HG02973 (cell line): ENCODE measurements at regions not wholly inside any gene's neighbourhood (a gene's known extent, or its start where the extent isn't known, plus 50 kb on each side); places are given as distances from the start of the nearest gene placed in this dataset.

Source experiments
- ATAC-seq: cut with Tn5 transposase; IDR thresholded peaks from one replicate; pipeline ENCODE4 v1.9.1; 2021; ENCODE audit warnings: moderate library complexity; ENCODE audit not compliant: unreplicated experiment

DNA sequence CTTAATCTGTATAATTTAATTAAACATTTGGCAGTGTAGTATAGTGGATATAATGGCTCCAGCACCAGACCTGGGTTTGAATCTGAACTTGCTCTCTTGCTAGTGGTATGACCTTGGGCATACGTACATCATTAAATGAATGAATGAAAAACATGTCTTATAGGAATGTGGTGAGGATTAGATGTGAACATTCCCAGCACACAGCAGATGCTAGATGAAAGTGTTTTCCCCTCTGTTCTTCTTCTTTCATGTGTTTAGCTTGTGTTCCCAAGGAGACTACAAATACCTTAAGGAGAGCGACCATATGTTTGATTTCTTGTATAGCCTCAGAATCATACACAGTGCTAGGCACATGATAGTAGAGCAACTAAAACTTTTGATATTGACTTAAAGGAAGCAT, 56.5 kb downstream of the CT47B1 start:
- no peak for ATAC-seq

- ATAC-seq = no peak
These were observed 61.7 kb downstream of the CT47B1 start for GRCh38 chrX:120813982-120814381.

DNA sequence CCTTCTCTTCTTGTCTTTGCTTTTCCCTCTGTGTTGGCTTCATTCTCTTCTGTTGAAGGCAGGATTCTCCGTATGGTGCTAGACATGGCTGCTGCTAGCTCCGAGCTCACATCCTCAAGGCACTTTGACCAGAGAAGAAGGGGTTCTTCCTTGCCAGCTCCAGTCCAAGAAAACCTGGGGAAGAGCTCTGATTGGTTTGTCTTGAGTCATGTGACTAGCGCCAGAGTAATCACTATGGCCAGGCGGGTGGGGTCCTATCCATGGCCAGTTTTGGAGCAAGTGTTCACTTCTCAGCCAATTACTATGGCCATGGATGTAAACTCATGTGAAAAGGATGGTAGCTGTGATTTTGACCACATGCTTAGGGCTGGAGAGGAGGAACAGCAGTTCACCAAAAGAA, 74.2 kb downstream of the CT47B1 start:
- no peak for ATAC-seq

- ATAC-seq = no peak
These were observed 78.3 kb downstream of the CT47B1 start for GRCh38 chrX:120797188-120797851.

DNA sequence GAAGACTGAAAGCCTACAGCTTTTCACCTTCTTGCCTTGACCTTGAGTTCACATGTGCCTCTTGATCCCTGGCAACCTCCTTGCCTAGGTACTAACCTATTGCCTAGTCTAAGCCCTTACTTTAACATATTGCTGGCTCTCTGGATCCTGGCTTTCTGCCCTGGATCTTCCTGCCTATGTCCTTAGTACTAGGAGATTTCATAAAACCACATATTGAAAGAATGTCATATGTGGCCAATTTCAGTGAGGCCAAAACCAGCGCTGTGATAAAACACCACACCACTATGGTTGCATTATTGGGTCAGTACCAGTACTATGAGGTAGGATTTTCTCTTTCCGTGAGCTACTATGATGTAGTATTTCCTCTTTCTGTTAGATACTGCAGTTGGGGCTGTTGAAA, 80.4 kb downstream of the CT47B1 start:
- ATAC-seq = no peak

DNA sequence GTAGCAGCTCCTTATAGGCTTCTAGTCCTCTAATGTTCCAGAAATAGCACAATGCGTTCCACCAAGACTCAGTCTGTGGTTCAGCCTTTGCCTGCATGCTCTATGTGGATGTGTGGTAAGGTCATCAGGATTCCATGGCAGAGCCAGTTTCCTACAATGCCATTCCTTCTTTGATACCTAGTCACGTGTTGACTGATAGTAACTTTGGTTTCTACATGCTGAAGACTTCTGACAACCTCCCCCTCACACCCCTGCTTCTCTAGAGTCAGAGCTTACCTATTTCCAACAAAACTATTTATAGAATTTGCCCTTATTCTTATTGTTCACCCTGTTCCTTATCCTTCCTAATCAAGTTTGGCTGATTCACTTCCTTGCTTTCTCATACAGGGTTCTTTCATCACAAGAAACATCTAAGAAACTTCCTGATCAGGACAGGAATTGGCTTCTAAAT, 81.1 kb downstream of the CT47B1 start:
- no peak for ATAC-seq

DNA sequence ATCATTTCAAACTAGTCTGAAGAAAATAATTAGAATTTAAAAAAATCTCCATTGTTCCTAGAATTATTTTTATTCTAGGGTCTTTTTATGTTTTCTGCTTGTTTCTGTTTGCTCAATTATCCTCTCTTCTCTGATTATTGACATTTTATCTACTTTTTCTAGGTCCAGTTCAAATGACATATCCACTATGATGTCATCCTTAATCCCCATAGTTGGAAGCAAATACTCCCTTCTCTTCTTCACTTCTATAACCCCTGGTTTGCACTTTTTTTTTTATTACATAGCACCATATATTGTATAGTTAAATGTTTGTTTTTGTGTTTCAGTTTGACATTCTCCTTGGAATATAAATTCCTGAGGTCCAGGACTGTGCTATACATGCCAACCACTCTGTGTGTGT, 82.6 kb downstream of the CT47B1 start:
- no peak for ATAC-seq

DNA sequence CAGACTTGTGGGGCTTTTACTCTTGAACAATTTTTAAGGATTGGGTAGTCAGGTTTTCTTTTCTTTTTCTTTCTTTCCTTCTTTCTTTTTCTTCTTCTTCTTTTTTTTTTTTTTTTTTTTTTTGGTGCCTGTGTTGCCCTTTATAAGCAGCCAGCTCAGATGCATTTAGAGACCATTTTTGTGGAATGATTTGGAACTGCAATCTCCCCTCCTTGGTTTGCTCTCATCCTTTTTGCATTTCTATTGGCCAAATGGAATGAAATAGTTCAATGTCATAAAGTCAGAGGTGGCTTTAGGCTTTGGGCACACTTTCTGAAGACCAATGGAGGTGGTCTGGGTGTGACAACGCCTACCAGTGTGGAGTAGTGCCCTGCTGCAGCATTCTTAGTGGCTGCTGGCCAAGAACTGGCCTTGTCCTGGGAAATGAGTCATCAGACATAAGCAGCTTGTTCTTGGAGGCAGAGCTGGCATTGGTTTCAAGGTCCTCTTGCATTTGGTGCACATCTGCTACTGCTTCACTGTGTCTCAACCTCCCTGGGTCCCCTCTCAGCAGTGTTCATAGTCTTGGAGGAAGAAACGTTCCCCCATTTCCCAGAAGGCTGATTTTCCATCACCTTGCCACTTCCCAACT, 84.5 kb downstream of the CT47B1 start:
- no peak for ATAC-seq

DNA sequence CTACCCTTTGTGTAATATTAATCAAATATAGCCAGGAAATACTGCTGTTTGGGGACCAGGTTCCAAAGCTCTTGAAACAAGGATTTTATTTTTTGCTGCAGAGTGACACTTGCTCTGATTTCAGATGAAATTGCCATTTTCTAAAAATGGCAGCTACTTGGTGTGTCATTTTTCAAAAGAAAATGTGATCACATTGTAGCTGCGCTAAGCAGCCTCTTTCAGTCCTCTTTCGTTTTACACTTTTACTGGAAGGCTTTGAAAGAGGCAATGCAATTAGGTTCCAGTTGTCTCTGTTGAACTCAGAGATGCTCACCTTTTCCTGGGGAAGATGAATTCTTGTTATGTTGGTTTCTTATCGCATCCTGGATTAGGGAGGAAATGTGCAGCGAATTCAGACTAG, 85.1 kb downstream of the CT47B1 start:
- no peak for ATAC-seq

DNA sequence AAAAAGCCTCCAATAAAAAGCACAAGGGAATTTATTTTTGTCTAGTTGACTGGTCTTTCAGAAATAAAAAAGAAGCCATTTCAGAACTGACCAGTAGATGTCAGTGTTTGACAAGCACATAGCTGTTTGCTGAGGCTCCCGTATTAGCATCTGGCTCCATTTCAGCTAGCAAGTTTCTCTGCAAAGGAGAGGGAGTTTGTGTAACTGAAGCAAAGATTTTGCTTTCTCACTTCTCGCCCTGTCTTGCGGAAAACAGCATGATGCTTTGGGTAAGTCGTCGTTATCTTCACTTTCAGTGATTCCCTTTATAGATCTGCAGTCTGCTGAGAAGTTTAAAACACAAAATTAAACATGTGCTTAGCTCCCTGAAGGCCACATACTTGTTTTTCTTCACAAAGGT, 85.5 kb downstream of the CT47B1 start:
- no peak for ATAC-seq

DNA sequence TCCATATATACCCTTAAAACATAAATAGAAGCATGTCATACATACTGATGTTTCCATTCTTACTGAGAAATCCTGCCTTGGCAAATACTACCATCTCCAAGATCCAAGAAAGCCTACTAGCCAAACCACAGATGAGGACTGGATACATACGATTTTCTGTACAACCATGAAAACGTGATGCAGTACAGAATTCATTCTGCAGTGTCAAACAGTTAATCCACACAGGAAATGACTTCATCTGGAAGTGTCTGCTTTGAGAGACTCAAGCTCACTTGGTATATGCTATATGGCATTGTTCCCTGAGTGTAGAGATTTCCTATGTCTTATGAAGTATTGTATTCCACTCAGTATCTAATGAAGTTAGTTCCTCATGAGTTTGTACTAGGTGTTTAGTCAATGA, 94.3 kb downstream of the CT47B1 start:
- ATAC-seq = no peak

GRCh38 chrX:120775959-120776358, 99.7 kb downstream of the CT47B1 start:
- ATAC-seq = no peak

DNA sequence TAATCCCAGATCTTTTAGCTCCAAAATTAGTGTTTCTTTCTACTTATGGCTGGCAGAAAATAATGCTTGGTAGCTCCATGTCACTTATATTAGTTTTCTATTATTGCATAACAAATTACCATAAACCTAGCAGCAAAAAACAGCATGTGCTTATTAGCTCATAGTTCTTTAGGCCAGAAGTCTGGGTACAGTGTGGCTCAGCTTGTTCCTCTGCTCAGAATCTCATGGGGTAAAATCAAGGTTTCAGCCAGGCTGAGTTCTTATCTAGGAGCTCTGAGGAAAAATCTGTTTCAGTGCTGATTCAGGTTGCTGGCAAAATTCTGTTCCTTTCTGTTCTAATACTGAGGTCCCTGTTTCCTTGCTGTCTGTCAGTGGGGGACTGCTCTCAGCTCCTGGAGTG, 101.1 kb downstream of the CT47B1 start:
- no peak for ATAC-seq

DNA sequence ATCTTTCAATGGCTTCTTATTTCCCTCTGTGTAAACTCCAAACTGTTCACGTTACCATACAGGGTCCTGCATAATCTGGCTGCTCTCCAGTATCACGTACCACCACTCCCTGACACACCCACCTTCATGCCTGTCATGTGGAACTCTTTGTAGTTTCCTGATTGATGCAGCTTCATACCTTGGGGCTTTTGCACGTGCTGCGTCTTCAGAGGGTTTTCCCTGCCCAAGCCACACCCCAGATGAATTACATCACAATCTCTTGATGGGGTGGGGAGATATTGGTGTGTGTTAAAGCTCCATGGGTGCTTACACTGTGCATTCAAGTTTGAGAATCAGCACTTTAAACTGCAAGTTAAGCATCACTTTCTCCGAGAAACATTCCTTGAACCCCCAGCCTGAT, 101.9 kb downstream of the CT47B1 start:
- ATAC-seq = no peak

GRCh38 chrX:120769576-120770341, 105.9 kb downstream of the CT47B1 start:
- no peak for ATAC-seq

- no peak for ATAC-seq
These were observed 107.0 kb downstream of the CT47B1 start for GRCh38 chrX:120768681-120769080.

- no peak for ATAC-seq
These were observed 107.4 kb downstream of the CT47B1 start for GRCh38 chrX:120768254-120768653.

DNA sequence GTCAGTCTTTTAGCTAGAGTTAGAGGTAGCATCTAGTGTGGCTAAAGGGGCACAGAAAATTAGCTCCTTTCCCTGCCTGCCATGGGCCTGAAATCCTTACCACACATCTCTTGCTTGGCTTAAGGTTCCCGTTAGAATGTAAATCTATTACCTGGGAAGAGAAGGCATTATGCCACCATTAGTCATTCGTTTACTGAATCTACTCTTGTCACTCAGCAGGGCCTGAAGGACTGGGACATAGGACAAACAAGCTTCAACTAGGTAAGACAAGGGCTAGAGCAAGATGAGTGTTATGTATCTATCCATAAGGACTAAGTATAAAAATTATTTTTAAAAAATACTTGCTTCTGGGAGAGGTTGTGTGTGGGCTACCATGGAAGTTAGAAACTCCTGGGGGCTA, 112.4 kb downstream of the CT47B1 start:
- no peak for ATAC-seq

DNA sequence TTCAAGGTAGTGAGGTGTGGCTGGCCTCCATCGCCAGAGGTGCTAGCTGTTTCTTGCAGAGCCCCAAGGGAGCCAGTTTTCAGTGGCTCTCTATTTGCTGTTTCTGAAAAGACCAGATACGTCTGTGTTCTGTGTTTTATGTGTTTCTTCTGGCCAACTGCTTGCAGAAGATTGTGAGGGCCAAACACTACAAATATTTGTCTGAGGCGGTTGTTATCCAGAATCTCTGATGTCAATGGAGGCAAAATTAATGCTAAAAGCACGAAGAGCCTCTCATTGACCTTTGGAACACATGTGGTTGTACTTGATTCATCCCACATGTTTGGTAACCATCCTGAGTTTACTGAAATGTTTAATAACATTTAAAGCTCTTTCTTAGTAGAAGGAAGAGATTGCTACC, 113.9 kb downstream of the CT47B1 start:
- no peak for ATAC-seq

GRCh38 chrX:120759685-120760084, 116.0 kb downstream of the CT47B1 start:
- no peak for ATAC-seq

DNA sequence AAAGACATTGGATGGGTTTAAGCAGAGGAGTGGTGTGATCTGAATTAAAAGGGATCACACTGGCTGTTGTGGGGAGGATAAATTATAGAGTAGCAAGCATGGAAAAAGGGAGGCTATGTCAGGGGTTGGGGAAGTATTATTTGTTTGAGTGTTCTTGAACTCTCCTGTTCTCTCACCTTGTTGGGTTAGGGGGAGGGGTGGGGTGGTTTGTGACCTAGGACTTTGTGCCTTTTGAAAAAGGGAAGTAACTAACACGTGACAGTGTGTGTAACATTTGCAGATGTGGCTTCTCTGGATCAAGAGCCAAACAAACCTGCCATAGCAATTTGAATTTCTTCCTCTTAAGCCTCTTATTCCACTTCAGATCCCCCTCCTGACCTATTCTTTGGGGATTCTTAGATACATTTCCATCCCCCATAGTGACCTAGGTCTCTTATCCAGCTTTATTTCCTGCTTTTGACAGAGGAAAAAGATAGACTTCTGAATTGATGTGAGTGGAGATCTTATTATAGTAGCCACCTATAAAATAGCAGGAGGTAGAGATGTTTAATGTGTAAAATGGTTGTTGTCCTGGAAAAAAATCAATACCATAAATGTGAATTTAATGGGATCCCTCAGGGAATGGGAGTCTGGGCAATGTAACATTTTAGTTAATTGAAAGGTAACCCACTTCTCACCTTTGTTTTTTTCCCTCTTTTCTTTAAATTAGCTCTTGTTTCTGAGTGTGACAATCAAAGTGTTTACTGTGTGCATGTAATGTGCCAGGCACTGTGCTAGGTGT, 120.4 kb downstream of the CT47B1 start:
- peak; percentile 61 for ATAC-seq
